ENCODE measurements at regions not wholly inside any gene's neighbourhood (a gene's known extent, or its start where the extent isn't known, plus 50 kb on each side); places are given as distances from the start of the nearest gene placed in this dataset.
"Not testable (repeated sequence)": the region's sequence is repeated elsewhere in the genome, so short reads cannot be mapped to it uniquely, and the experiment has no call there.

DNA sequence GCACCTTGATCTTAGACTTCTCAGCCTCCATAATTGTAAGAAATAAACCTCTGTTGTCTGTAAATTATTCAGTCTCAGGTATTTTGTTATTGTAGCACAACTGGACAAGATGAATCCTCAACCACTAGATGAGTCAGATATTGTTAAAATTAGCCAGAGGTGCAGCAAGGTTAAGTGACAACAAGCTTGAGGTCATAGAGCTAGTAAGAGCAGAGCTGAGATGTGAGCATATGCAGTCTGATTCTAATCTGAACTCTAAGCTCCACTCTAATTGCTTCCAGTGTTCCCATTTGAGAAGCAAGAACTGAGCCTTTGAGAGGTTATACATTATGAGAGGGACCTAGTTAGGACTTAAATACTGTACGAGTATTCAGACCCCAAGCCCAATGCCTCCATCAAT, 93.1 kb downstream of the FZD1 start:
- H3K36me3 ChIP-seq (ENCODE audit: insufficient read depth, low read depth, low read length), result no peaks in the 10 kb centered on the region
- H3K9ac ChIP-seq (ENCODE audit: low read depth, low read length), result no peak overlapping the region
- no peaks in the 10 kb centered on the region for H3K9me3 ChIP-seq (ENCODE audit: insufficient read depth, low read depth, low read length)
- peaks cover 98% of the 10 kb centered on the region for H3K27me3 ChIP-seq (ENCODE audit: insufficient read depth, low read length)
- H3K27ac ChIP-seq (ENCODE audit: low read length), result no peak overlapping the region
- H3K4me1 ChIP-seq (ENCODE audit: insufficient read depth, low read length), result peaks cover 15% of the 10 kb centered on the region
- no peak overlapping the region for H3K4me3 ChIP-seq (ENCODE audit: low read length)

GRCh38 chr7:91357901-91358300, 93.7 kb downstream of the FZD1 start:
- Histone ChIP-seq H3K27ac (ENCODE audit: low read length) (no peak overlapping the region), H3K4me3 (ENCODE audit: low read length) (no peak overlapping the region), H3K9ac (ENCODE audit: low read depth, low read length) (no peak overlapping the region), H3K4me1 (ENCODE audit: insufficient read depth, low read length) (peaks cover 15% of the 10 kb centered on the region), H3K27me3 (ENCODE audit: insufficient read depth, low read length) (peaks cover 97% of the 10 kb centered on the region), H3K36me3 (ENCODE audit: insufficient read depth, low read depth, low read length) (no peaks in the 10 kb centered on the region), H3K9me3 (ENCODE audit: insufficient read depth, low read depth, low read length) (no peaks in the 10 kb centered on the region)

DNA sequence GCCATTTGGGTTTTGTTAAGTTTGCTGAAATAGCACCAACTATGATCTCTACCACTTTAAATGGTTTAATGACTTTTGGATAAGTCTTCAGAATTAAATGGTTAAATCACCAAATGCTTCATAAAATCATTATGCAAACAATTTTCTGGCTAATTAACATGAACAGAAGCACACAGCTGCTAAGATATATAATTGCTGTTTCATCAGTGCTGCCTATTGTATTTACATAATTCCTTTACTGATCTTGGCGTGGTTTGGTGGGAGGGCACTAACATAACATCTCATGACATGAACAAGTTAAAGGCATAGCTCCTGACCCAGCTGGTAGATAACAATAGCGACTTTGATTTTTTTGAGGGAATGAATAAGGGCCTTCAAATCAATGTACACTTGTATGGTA, 94.1 kb downstream of the FZD1 start:
- no peak overlapping the region for H3K27ac ChIP-seq (ENCODE audit: low read length)
- H3K9ac ChIP-seq (ENCODE audit: low read depth, low read length), result no peak overlapping the region
- H3K27me3 ChIP-seq (ENCODE audit: insufficient read depth, low read length), result peaks cover 93% of the 10 kb centered on the region
- peaks cover 15% of the 10 kb centered on the region for H3K4me1 ChIP-seq (ENCODE audit: insufficient read depth, low read length)
- H3K4me3 ChIP-seq (ENCODE audit: low read length), result no peak overlapping the region
- no peaks in the 10 kb centered on the region for H3K36me3 ChIP-seq (ENCODE audit: insufficient read depth, low read depth, low read length)
- H3K9me3 ChIP-seq (ENCODE audit: insufficient read depth, low read depth, low read length), result no peaks in the 10 kb centered on the region

DNA sequence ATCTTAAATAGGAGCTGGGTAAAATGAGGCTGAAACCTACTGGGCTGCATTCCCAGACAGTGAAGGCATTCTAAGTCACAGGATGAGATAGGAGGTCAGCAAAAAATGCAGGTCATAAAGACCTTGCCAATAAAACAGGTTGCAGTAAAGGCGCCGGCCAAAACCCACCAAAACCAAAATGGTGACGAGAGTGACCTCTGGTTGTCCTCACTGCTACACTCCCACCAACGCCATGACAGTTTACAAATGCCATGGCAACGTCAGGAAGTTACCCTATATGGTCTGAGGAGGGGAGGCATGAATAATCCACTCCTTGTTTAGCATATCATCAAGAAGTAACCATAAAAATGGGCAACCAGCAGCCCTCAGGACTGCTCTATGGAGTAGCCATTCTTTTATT, 100.9 kb downstream of the FZD1 start:
- not testable (repeated sequence) for H3K4me3 ChIP-seq (ENCODE audit: low read length); H3K9me3 ChIP-seq (ENCODE audit: insufficient read depth, low read depth, low read length); H3K9ac ChIP-seq (ENCODE audit: low read depth, low read length); H3K27ac ChIP-seq (ENCODE audit: low read length); H3K36me3 ChIP-seq (ENCODE audit: insufficient read depth, low read depth, low read length)
- peaks cover 54% of the 10 kb centered on the region for H3K27me3 ChIP-seq (ENCODE audit: insufficient read depth, low read length)
- H3K4me1 ChIP-seq (ENCODE audit: insufficient read depth, low read length), result peaks cover 24% of the 10 kb centered on the region

DNA sequence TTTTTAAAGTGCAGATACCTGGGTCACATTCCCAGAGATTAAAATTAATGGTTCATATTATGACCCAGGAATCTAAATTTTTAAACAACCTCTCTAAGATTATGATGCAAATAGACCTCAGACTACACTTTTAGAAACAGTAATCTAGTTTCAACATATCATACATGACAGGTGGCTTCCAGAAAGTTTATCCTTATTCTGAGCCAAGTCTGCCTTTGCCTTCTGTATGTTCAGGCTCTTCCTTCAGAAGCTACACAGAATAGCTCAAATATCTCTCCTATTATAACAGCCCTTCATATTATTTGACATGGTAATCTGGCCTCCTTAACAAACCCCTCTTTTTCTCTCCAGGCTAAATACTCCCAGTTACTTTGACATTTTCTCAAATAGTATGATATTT, 101.9 kb downstream of the FZD1 start:
- H3K4me3 ChIP-seq (ENCODE audit: low read length), result no peak overlapping the region
- no peak overlapping the region for H3K27ac ChIP-seq (ENCODE audit: low read length)
- no peaks in the 10 kb centered on the region for H3K36me3 ChIP-seq (ENCODE audit: insufficient read depth, low read depth, low read length)
- no peaks in the 10 kb centered on the region for H3K9me3 ChIP-seq (ENCODE audit: insufficient read depth, low read depth, low read length)
- H3K27me3 ChIP-seq (ENCODE audit: insufficient read depth, low read length), result peaks cover 44% of the 10 kb centered on the region
- no peak overlapping the region for H3K9ac ChIP-seq (ENCODE audit: low read depth, low read length)
- H3K4me1 ChIP-seq (ENCODE audit: insufficient read depth, low read length), result peaks cover 24% of the 10 kb centered on the region

DNA sequence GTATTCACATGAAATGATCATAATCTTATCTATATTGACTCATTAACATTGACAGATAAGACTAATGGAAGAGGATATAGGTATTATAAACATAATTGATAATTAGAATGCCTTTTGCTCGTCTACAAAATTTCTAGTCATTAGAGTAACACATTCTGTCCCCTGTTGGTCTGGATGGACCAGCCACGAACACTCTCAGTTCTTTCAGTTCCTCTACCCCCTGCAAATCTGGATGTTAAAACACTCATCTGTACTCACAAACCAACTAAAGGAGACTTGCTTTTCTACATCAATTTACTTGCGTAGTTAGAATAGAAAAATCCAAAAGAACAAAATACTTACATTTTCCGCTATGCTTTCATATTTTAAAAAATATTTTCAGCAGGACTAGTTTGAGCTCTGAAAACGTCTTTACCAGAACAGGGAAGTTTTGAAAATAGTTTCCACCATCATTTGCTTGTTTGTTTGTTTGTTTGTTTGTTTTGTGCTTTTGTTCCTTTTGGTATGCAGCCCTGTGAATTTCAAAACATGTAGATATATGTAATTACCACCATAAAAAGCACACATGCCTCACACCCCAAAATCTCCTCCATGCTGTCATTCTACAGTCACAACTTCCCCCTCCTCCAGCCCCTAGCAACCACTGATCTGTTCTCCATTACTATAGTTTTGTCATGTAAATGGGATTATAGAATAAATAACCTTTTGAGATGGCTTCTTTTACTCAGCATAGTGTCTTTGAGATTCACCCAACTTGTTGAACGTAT, 103.8 kb downstream of the FZD1 start:
- H3K4me3 ChIP-seq (ENCODE audit: low read length), result peak overlapping the region; percentile 37; the same call in 1 of the 2 replicates
- peaks cover 24% of the 10 kb centered on the region for H3K4me1 ChIP-seq (ENCODE audit: insufficient read depth, low read length)
- H3K36me3 ChIP-seq (ENCODE audit: insufficient read depth, low read depth, low read length), result no peaks in the 10 kb centered on the region
- H3K27ac ChIP-seq (ENCODE audit: low read length), result no peak overlapping the region
- no peaks in the 10 kb centered on the region for H3K9me3 ChIP-seq (ENCODE audit: insufficient read depth, low read depth, low read length)
- no peak overlapping the region for H3K9ac ChIP-seq (ENCODE audit: low read depth, low read length)
- H3K27me3 ChIP-seq (ENCODE audit: insufficient read depth, low read length), result peaks cover 30% of the 10 kb centered on the region

GRCh38 chr7:91372323-91372722, 108.1 kb downstream of the FZD1 start:
- Histone ChIP-seq H3K9ac (ENCODE audit: low read depth, low read length) (no peak overlapping the region), H3K27me3 (ENCODE audit: insufficient read depth, low read length) (peaks cover 9% of the 10 kb centered on the region), H3K4me3 (ENCODE audit: low read length) (no peak overlapping the region), H3K9me3 (ENCODE audit: insufficient read depth, low read depth, low read length) (no peaks in the 10 kb centered on the region), H3K4me1 (ENCODE audit: insufficient read depth, low read length) (peaks cover 22% of the 10 kb centered on the region), H3K36me3 (ENCODE audit: insufficient read depth, low read depth, low read length) (no peaks in the 10 kb centered on the region), H3K27ac (ENCODE audit: low read length) (no peak overlapping the region)

GRCh38 chr7:91373111-91373800, 109.0 kb downstream of the FZD1 start:
- H3K9ac ChIP-seq (ENCODE audit: low read depth, low read length), result no peak overlapping the region
- no peak overlapping the region for H3K4me3 ChIP-seq (ENCODE audit: low read length)
- no peaks in the 10 kb centered on the region for H3K27me3 ChIP-seq (ENCODE audit: insufficient read depth, low read length)
- no peak overlapping the region for H3K27ac ChIP-seq (ENCODE audit: low read length)
- H3K4me1 ChIP-seq (ENCODE audit: insufficient read depth, low read length), result peaks cover 16% of the 10 kb centered on the region
- H3K36me3 ChIP-seq (ENCODE audit: insufficient read depth, low read depth, low read length), result no peaks in the 10 kb centered on the region
- no peaks in the 10 kb centered on the region for H3K9me3 ChIP-seq (ENCODE audit: insufficient read depth, low read depth, low read length)

- H3K27ac ChIP-seq (ENCODE audit: low read length), result no peak overlapping the region
- H3K36me3 ChIP-seq (ENCODE audit: insufficient read depth, low read depth, low read length), result no peaks in the 10 kb centered on the region
- no peaks in the 10 kb centered on the region for H3K27me3 ChIP-seq (ENCODE audit: insufficient read depth, low read length)
- H3K9ac ChIP-seq (ENCODE audit: low read depth, low read length), result no peak overlapping the region
- peaks cover 9% of the 10 kb centered on the region; the same call in 1 of the 2 replicates for H3K4me1 ChIP-seq (ENCODE audit: insufficient read depth, low read length)
- H3K4me3 ChIP-seq (ENCODE audit: low read length), result no peak overlapping the region
- H3K9me3 ChIP-seq (ENCODE audit: insufficient read depth, low read depth, low read length), result no peaks in the 10 kb centered on the region
These were observed 110.2 kb downstream of the FZD1 start for GRCh38 chr7:91374321-91374989.

DNA sequence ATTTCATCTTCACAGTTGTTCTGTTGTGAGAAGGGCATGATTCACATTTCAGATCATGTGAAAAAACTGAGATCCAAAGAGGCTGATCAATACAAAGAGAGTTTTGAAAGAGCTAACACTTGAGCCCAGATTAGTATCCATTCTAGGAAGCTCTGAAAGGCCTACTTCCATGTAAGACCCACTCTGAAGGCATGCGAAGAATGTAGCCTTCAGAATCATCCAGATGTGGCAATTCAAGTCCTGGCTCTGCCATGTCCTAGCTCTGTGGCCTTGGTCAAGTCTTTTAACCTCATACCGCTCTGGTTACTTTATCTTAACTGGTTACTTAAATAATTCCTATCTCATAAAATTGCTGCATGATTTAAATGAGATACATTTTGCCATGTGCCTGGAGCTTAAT, 111.1 kb downstream of the FZD1 start:
- Histone ChIP-seq H3K9ac (ENCODE audit: low read depth, low read length) (no peak overlapping the region), H3K27me3 (ENCODE audit: insufficient read depth, low read length) (no peaks in the 10 kb centered on the region), H3K4me3 (ENCODE audit: low read length) (no peak overlapping the region), H3K9me3 (ENCODE audit: insufficient read depth, low read depth, low read length) (no peaks in the 10 kb centered on the region), H3K27ac (ENCODE audit: low read length) (no peak overlapping the region), H3K4me1 (ENCODE audit: insufficient read depth, low read length) (0 out of 2 replicates have a peak, but pooled peaks cover 5% of the 10 kb centered on the region), H3K36me3 (ENCODE audit: insufficient read depth, low read depth, low read length) (no peaks in the 10 kb centered on the region)

- Histone ChIP-seq H3K4me1 (ENCODE audit: insufficient read depth, low read length) (0 out of 2 replicates have a peak, but pooled peaks cover 5% of the 10 kb centered on the region), H3K9me3 (ENCODE audit: insufficient read depth, low read depth, low read length) (no peaks in the 10 kb centered on the region)
These were observed 113.9 kb downstream of the FZD1 start for GRCh38 chr7:91378131-91378530.

More at GRCh38 chr7:91378131-91378530, 113.9 kb downstream of the FZD1 start:
- Histone ChIP-seq H3K9ac (ENCODE audit: low read depth, low read length) (no peak overlapping the region), H3K27ac (ENCODE audit: low read length) (no peak overlapping the region), H3K36me3 (ENCODE audit: insufficient read depth, low read depth, low read length) (no peaks in the 10 kb centered on the region), H3K27me3 (ENCODE audit: insufficient read depth, low read length) (no peaks in the 10 kb centered on the region), H3K4me3 (ENCODE audit: low read length) (no peak overlapping the region)

Data from iPS-20b (cell line).